H9 (cell line): ENCODE measurements at regions not wholly inside any gene's neighbourhood (a gene's known extent, or its start where the extent isn't known, plus 50 kb on each side); places are given as distances from the start of the nearest gene placed in this dataset.

Experiments
- DNase-seq: peaks from one replicate; pipeline ENCODE4 v3.0.0-alpha.2; 2017
- H2AFZ ChIP-seq: one replicate; pipeline ENCODE4 v1.6.1; 2013; ENCODE audit warnings: mild to moderate bottlenecking, low read length, control low read depth, moderate library complexity
- H2AK5ac ChIP-seq: 2 replicates; pipeline ENCODE4 v1.6.1; 2013; ENCODE audit warnings: low read length, control low read depth, mixed read lengths; ENCODE audit not compliant: insufficient read length
- H2BK120ac ChIP-seq: one replicate; pipeline ENCODE4 v1.6.1; 2013; ENCODE audit warnings: low read depth, mild to moderate bottlenecking, low read length, control low read depth, inconsistent platforms; ENCODE audit not compliant: poor library complexity, severe bottlenecking
- H2BK12ac ChIP-seq: 2 replicates; pipeline ENCODE4 v1.6.1; 2013; ENCODE audit warnings: low read length, control low read depth, mixed read lengths, low read depth; ENCODE audit not compliant: insufficient read length
- H2BK15ac ChIP-seq: 2 replicates; pipeline ENCODE4 v1.6.1; 2013; ENCODE audit warnings: low read depth, low read length, control low read depth
- H2BK20ac ChIP-seq: one replicate; pipeline ENCODE4 v1.6.1; 2013; ENCODE audit warnings: low read depth, mild to moderate bottlenecking, low read length, control low read depth, inconsistent platforms; ENCODE audit not compliant: poor library complexity, severe bottlenecking
- H2BK5ac ChIP-seq: 2 replicates; pipeline ENCODE4 v1.6.1; 2013; ENCODE audit warnings: low read length, control low read depth, mixed read lengths; ENCODE audit not compliant: insufficient read length
- H3K14ac ChIP-seq: 2 replicates; pipeline ENCODE4 v1.6.1; 2013; ENCODE audit warnings: low read length, control low read depth; ENCODE audit not compliant: insufficient read depth
- H3K18ac ChIP-seq: 2 replicates; pipeline ENCODE4 v1.6.1; 2013; ENCODE audit warnings: low read depth, mild to moderate bottlenecking, mixed read lengths, low read length, control low read depth; ENCODE audit not compliant: insufficient read length
- H3K23ac ChIP-seq: 2 replicates; pipeline ENCODE4 v1.6.1; 2013; ENCODE audit warnings: low read length, control low read depth, mixed read lengths, low read depth; ENCODE audit not compliant: insufficient read length
- H3K23me2 ChIP-seq: 2 replicates; pipeline ENCODE4 v1.6.1; 2013; ENCODE audit warnings: low read depth, mild to moderate bottlenecking, mixed read lengths, low read length, control low read depth; ENCODE audit not compliant: insufficient read length, poor library complexity, severe bottlenecking
- H3K27ac ChIP-seq: 2 replicates; pipeline ENCODE4 v1.5.1; 2013; ENCODE audit warnings: low read length, control low read depth, mixed read lengths, low read depth; ENCODE audit not compliant: insufficient read length
- H3K27me3 ChIP-seq: 2 replicates; pipeline ENCODE4 v1.6.1; 2013; ENCODE audit warnings: low read length, control low read depth, inconsistent platforms; ENCODE audit not compliant: insufficient read depth
- H3K4ac ChIP-seq: 2 replicates; pipeline ENCODE4 v1.6.1; 2013; ENCODE audit warnings: low read depth, mild to moderate bottlenecking, control low read depth, inconsistent platforms, low read length, moderate library complexity
- H3K4me1 ChIP-seq: 2 replicates; pipeline ENCODE4 v1.6.1; 2013; ENCODE audit warnings: low read length, control low read depth, inconsistent platforms; ENCODE audit not compliant: insufficient read depth
- H3K4me2 ChIP-seq: 2 replicates; pipeline ENCODE4 v1.6.1; 2013; ENCODE audit warnings: low read length, control low read depth, mixed read lengths; ENCODE audit not compliant: insufficient read length, insufficient read depth
- H3K56ac ChIP-seq: 2 replicates; pipeline ENCODE4 v1.6.1; 2013; ENCODE audit warnings: low read depth, mild to moderate bottlenecking, mixed read lengths, low read length, control low read depth; ENCODE audit not compliant: insufficient read length
- H3K79me1 ChIP-seq: 2 replicates; pipeline ENCODE4 v1.6.1; 2013; ENCODE audit warnings: low read depth, mild to moderate bottlenecking, moderate library complexity, low read length, control low read depth, inconsistent platforms; ENCODE audit not compliant: insufficient read depth, poor library complexity, severe bottlenecking
- H3K79me2 ChIP-seq: 2 replicates; pipeline ENCODE4 v1.6.1; 2013; ENCODE audit warnings: low read length, control low read depth, inconsistent platforms; ENCODE audit not compliant: insufficient read depth
- H3K9ac ChIP-seq: 2 replicates; pipeline ENCODE4 v1.6.1; 2013; ENCODE audit warnings: low read length, control low read depth, mixed read lengths; ENCODE audit not compliant: insufficient read length; ENCODE audit errors: extremely low read depth
- H3K9me3 ChIP-seq: one replicate; pipeline ENCODE4 v1.6.1; 2013; ENCODE audit warnings: low read depth, low read length, inconsistent platforms; ENCODE audit not compliant: control insufficient read depth
- H3T11ph ChIP-seq: one replicate; pipeline ENCODE4 v1.6.1; 2013; ENCODE audit warnings: mild to moderate bottlenecking, low read length, control low read depth, inconsistent platforms
- H4K20me1 ChIP-seq: one replicate; pipeline ENCODE4 v1.6.1; 2013; ENCODE audit not compliant: control insufficient read depth, insufficient read length, insufficient read depth
- H4K5ac ChIP-seq: 2 replicates; pipeline ENCODE4 v1.6.1; 2013; ENCODE audit warnings: low read depth, mild to moderate bottlenecking, mixed read lengths, low read length, control low read depth; ENCODE audit not compliant: insufficient read length
- H4K8ac ChIP-seq: replicated peaks from 2 replicates; pipeline ENCODE4 v1.6.1; 2013; ENCODE audit warnings: low read length, control low read depth, mixed read lengths, low read depth; ENCODE audit not compliant: insufficient read length
- H4K91ac ChIP-seq: 2 replicates; pipeline ENCODE4 v1.6.1; 2013; ENCODE audit warnings: low read depth, mild to moderate bottlenecking, moderate library complexity, mixed read lengths, low read length, control low read depth; ENCODE audit not compliant: insufficient read length
- H3K27ac Mint-ChIP-seq, 3 experiments: 2 replicates in 2 of 3; 3 replicates in 1 of 3; pipeline ENCODE4 v1.8.0; 2020 to 2021; ENCODE audit warnings: mixed read lengths in 3 of 3, mild to moderate bottlenecking in 1 of 3, moderate library complexity in 1 of 3
- H3K27me3 Mint-ChIP-seq: 2 replicates; pipeline ENCODE4 v1.8.0; 2021; ENCODE audit warnings: low read depth, mild to moderate bottlenecking, moderate library complexity, mixed read lengths
- H3K36me3 Mint-ChIP-seq, 3 experiments: 2 replicates in 2 of 3; 3 replicates in 1 of 3; pipeline ENCODE4 v1.8.0; 2020 to 2021; ENCODE audit warnings: low read depth in 3 of 3, mixed read lengths in 3 of 3; ENCODE audit not compliant: insufficient read depth in 1 of 3
- H3K4me1 Mint-ChIP-seq, 2 experiments: 2 replicates each; pipeline ENCODE4 v1.8.0; 2020; ENCODE audit warnings: mixed read lengths in 2 of 2
- H3K4me3 Mint-ChIP-seq, 2 experiments: 2 replicates in 1 of 2; 3 replicates in 1 of 2; pipeline ENCODE4 v1.8.0; 2020 to 2021; ENCODE audit warnings: mild to moderate bottlenecking in 2 of 2, mixed read lengths in 2 of 2, moderate library complexity in 1 of 2
- H3K9me3 Mint-ChIP-seq, 2 experiments: 2 replicates in 1 of 2; 3 replicates in 1 of 2; pipeline ENCODE4 v1.8.0; 2020; ENCODE audit warnings: mild to moderate bottlenecking in 2 of 2, mixed read lengths in 2 of 2, moderate library complexity in 1 of 2
- WGBS: extraction: QIAGEN DNeasy Blood & Tissue Kit; methylation state at CpG from one replicate; pipeline ENCODE4 v1.1.7; 2013; ENCODE audit warnings: missing lambda C conversion rate, low lambda C conversion rate, mixed read lengths; ENCODE audit not compliant: insufficient read length; ENCODE audit errors: extremely low coverage; 5-methylcytosine and 5-hydroxymethylcytosine counted together
- TF ChIP-seq, protein P1 (sequence below): fragments of 200-600 bp; sonication (generic); conservative IDR thresholded peaks from 3 replicates; pipeline ENCODE4 v1.8.0; 2021; ENCODE audit warnings: antibody characterized with exemption, mild to moderate bottlenecking

GRCh38 chr6:140156131-140156530 is 781.7 kb upstream of the CITED2 start:
- Histone ChIP-seq H3K23me2 (no peaks in the 10 kb centered on the region), H3K23ac (no peak overlapping the region), H3K4me2 (no peak overlapping the region), H2BK120ac (no peak overlapping the region), H2BK15ac (no peak overlapping the region), H3K4ac (no peak overlapping the region), H3K14ac (no peak overlapping the region), H4K5ac (no peak overlapping the region), H2BK12ac (no peak overlapping the region), H2AK5ac (no peak overlapping the region), H3K9ac (no peak overlapping the region), H3K79me1 (no peaks in the 10 kb centered on the region), H4K20me1 (no peaks in the 10 kb centered on the region), H3K27me3 (no peaks in the 10 kb centered on the region), H2BK5ac (no peak overlapping the region), H3K18ac (no peak overlapping the region), H3K56ac (no peak overlapping the region), H3T11ph (no peak overlapping the region), H3K4me1 (no peaks in the 10 kb centered on the region), H2BK20ac (no peak overlapping the region), H4K91ac (no peak overlapping the region), H3K79me2 (no peaks in the 10 kb centered on the region), H2AFZ (no peak overlapping the region), H4K8ac (no peak overlapping the region), H3K9me3 (no peaks in the 10 kb centered on the region), H3K27ac (no peak overlapping the region)
- WGBS = no CpG with 5 or more reads among the region's 6 CpGs
- Mint-ChIP-seq H3K4me1 (no peaks in the 10 kb centered on the region), H3K27ac (no peak overlapping the region), H3K36me3 (peaks cover 0 to 3% (median 0%) of the 10 kb centered on the region in 3 experiments; a peak in 2 of 7 replicates), H3K27me3 (no peaks in the 10 kb centered on the region), H3K4me3 (no peak overlapping the region), H3K9me3 (peaks cover 2 to 8% of the 10 kb centered on the region in 2 experiments; a peak in 4 of 5 replicates)
- DNase-seq = no peak
- TF ChIP-seq, protein P1, sequence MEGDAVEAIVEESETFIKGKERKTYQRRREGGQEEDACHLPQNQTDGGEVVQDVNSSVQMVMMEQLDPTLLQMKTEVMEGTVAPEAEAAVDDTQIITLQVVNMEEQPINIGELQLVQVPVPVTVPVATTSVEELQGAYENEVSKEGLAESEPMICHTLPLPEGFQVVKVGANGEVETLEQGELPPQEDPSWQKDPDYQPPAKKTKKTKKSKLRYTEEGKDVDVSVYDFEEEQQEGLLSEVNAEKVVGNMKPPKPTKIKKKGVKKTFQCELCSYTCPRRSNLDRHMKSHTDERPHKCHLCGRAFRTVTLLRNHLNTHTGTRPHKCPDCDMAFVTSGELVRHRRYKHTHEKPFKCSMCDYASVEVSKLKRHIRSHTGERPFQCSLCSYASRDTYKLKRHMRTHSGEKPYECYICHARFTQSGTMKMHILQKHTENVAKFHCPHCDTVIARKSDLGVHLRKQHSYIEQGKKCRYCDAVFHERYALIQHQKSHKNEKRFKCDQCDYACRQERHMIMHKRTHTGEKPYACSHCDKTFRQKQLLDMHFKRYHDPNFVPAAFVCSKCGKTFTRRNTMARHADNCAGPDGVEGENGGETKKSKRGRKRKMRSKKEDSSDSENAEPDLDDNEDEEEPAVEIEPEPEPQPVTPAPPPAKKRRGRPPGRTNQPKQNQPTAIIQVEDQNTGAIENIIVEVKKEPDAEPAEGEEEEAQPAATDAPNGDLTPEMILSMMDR = no peak
